Activated CD8-positive, alpha-beta memory T cell treated with anti-CD3 and anti-CD28 coated beads, Interleukin-2, amount 50 U/mL, for 4 hours (primary cell): ENCODE measurements at regions not wholly inside any gene's neighbourhood (a gene's known extent, or its start where the extent isn't known, plus 50 kb on each side); places are given as distances from the start of the nearest gene placed in this dataset.

Source experiments
- DNase-seq: peaks from one replicate; pipeline ENCODE4 v3.0.0-alpha.2; 2020

DNA sequence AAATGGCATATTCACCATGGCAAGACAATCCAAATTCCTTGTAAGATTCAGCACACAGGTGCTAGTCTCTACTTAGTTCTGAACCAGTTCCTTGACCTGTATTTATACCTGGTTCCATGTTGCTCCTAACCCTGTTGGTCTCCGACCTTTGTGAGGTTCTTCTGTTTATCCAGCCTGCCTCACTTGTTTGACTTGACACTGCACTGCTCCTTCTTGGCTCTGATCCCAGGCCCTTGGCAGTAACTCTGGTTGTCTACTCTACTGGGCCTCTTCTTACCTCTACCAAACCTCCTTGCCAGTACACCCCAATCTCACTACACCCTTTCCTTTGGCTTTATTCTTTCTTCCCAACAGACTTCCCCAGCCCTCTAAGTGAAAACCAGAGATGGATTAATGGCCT is 419.4 kb upstream of the USP24 start:
- DNase-seq = no peak

- no peak for DNase-seq
Measured at GRCh38 chr1:55632906-55633305, 417.7 kb upstream of the USP24 start.

DNA sequence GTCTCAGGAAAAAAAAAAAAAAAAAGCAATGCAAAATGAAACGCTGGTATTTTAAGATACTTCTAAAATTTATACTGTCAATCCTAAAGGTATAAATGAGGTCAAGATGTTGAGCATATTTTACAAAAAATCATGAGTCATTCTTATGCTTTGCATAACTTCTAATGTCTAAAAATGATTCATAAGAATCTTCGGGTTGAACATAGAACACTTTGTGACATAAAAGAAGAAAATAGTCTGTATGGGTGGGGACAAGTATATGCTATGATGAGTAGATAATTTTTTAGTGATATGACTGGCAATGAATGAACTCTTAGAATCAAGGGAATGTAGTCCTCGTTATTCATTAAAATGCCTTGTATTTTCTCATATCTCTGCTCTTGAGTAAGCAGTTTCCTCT is 416.9 kb upstream of the USP24 start:
- no peak for DNase-seq

GRCh38 chr1:55631509-55631908 is 416.3 kb upstream of the USP24 start:
- no peak for DNase-seq

GRCh38 chr1:55626326-55626725 is 411.2 kb upstream of the USP24 start:
- no peak for DNase-seq

DNA sequence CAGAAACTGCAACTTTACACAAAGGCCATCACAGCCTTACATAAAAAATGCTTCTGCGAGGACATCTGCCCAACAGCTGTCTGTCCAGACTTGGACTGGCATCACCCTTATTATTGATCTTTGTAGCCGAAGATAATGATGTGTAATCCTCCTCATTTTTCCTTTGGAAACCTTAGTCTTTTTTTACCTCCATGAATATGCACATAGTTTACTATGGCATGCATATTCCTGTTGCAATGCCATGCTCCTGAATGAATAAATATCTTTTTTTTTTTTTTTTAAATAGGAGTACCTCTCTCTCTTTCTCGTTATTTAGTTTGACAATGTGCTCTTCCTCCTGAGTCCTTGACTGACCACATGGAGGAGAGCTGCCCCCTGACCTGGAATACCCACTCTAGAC is 409.6 kb upstream of the USP24 start:
- DNase-seq = no peak

- no peak for DNase-seq
Measured at GRCh38 chr1:55623311-55623710, 408.1 kb upstream of the USP24 start.

DNA sequence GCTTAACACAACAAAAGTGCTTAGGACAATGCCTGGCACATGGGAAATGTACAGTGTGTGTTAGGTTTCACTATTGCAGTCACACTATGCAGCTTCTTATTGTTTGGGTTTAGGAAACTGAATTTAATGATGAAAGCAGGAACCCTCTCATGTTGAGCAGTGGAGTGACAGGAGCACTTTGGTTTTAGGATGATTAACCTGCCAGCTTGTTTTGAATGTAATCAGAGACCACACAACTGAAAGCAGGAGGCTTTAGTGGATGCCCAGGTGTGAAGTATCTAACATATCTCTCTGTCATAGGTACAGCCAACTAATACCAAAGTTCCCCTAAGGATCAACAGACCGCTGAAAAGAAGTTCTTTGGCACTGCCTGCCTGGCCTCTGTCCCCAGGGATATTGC is 406.9 kb upstream of the USP24 start:
- no peak for DNase-seq

DNA sequence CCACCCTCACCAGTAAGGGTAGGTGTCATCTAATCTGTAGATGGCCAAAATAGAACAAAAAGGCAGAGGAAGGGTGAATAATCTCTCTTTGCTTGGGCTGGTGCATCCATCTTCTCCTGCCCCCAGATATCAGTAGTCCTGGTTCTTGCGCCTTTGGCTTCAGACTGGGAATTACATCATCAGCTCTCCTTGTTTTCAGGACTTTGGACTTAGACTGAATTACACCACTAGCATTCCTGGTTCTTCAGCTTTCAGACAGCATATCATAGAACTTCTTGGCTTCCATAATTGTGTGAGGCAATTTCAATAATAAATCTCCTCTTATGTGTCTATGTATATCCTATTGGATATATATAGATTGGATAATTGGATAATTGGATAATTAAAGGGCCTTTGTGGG is 403.0 kb upstream of the USP24 start:
- DNase-seq = no peak

DNA sequence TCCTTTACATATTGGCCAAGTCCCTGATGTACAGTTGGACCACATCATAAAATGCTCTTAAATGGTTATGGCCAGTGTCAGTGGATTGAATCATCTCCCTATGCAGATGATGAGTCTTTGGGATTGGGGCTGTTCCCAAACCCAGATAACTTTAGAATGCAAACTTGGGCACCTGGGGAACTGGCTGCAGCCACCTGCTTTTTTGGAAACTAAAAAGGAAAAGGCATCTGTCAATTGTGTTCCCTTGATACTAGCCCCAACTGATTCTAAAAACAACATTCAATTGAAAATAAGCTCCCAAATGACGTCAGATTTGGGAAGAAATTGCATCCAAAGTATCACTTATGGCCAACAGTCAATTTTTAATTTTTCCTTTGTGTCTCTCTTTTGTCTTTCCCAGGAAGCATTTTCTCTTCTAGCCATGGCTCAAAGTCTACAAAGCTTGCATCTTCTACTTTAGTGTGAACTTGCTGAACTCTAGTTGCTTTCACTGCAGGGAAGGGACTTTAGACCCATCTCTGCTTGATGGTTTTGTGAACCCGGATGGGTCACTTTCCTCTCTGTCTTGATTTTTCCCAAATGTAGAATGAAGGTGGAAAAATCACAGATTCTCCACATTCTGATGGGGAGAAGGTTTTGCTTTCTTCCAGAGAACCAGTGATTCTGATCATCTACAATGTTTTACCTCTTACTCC is 402.3 kb upstream of the USP24 start:
- no peak for DNase-seq

DNA sequence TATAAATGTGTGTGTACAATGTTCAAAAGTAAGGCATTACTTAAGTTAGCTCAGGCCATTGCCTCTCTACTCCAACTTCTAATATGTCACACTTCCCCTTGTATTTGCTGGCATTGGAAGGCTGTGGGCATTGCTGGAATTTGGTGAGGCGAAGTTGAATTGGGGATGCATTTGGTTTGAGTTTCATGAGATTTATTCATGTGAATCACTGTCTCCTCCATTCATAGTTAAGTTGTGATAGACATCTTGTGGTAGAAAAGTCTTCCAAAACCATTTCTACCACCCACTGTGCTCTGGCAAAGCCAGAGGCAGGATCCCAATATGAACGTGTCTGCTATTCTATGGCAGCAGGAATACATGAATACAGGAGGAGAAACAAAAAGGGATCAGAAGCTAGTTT is 397.8 kb upstream of the USP24 start:
- no peak for DNase-seq

DNA sequence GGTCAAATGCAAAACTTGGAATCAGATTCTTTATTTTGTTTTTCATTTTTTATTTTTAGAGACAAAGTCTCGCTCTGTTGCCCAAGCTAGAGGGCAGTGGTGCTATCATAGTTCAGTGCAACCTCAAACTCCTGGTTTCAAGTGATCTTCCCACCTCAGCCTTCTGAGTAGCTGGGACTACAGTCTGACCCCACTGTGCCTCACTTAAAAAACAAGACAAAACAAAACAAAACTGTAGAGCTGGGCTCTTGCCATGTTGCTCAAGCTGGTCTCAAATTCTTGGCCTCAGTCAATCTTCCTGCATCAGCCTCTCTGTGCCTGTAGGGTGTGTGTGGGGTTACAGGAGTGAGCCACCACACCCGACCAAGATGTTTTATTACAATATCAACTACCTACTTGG is 396.0 kb upstream of the USP24 start:
- no peak for DNase-seq

DNA sequence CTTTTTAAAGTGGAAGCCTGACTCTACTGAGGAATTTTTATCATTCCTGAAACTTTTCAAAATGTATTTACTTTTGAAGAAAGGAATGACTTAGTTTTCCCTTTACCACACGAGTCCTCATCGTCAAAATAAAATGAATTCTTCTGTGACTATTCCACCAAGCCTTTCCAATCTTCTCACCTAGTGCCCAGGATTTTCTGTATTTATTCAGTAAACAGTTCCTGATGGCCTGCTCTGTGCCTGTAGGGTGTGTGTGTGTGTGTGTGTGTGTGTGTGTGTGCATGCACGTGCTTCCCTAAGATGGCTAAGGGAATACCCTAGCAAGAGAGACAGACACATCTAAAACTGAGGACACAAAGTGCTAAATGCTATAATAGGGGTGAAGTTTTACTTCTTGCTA is 395.0 kb upstream of the USP24 start:
- DNase-seq = no peak

- DNase-seq = no peak
Measured at GRCh38 chr1:55609630-55610029, 394.5 kb upstream of the USP24 start.

DNA sequence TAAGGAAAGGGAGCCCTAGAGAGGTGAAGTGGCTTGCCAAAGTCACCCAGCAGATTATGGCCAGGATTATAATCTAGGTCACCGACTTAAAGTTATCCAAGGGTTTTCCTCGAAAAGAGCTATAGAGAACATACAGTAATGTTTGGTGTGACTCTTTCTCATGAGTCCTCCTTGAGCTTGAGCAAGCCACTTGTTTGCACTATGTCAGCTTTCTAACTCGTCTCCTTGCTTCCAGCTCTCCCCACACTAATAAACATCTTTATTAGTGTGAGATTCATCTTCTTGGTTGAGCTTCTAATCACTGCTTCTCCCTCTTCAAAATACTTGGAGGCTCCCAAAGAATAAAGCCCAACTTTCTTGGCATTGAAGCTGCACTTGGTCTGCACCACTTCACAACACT is 390.0 kb upstream of the USP24 start:
- DNase-seq = no peak

GRCh38 chr1:55604749-55605148 is 389.6 kb upstream of the USP24 start:
- DNase-seq = no peak

GRCh38 chr1:55604179-55604578 is 389.0 kb upstream of the USP24 start:
- DNase-seq = no peak

- DNase-seq = no peak
Measured at GRCh38 chr1:55600242-55600641, 385.1 kb upstream of the USP24 start.

DNA sequence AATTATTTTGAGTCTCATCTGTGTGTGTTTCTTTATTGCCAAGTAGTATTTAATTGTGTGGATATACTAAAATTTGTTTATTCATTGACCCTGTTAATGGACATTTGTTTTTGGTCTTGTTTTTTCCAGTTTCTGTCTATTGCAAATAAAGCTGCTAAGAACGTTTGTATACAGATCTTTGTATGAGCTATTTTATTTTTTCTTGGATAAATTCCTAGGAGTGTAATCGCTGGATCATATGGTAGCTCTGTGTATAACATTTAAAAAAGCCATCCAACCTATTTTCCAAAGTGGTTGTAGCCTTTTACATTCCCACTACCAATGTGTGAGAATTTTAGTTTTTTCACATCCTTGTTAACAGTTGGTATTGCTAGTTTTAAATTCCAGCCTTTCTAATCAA is 382.7 kb upstream of the USP24 start:
- no peak for DNase-seq

DNA sequence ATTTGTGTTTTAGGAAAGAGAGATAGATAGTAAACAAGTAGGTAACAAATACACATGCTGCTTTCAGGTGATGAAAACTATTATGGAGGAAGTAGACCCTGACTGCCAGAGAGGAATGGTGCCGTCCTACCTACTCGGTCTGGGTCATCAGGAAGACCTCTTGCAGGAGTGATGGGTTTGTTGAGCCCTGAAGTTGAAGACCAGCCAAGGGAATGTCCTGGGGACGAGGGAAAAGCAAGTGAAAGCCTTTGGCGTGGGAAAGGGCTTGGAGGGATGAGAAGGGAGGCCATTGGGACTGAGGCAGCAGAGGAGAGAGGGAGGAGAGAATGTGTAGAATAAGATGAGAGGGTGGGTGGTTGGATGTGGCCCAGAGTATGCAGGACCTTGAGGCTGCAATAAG is 379.5 kb upstream of the USP24 start:
- no peak for DNase-seq

DNA sequence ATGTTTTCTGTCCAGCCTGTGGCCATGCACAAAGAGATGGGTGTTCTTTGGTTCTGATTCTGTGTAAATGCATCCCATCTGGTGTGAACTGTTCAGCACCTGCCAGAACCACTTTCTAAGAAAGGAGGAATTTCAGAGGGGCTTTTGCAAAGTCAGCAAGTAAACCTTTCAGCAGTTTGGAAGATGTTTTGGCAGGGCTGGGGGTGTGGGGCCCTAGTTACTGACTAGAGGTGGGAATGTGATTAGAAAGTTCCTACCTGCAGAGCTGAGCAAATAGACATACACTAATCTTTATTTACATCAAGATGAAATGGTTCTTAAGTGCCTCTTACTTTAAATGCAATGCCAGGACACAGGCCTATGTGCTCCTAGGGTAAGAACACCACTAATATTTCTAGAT is 378.1 kb upstream of the USP24 start:
- no peak for DNase-seq

- no peak for DNase-seq
Measured at GRCh38 chr1:55592122-55592521, 377.0 kb upstream of the USP24 start.

GRCh38 chr1:55589671-55590297 is 374.6 kb upstream of the USP24 start:
- no peak for DNase-seq

- no peak for DNase-seq
Measured at GRCh38 chr1:55588309-55588708, 373.1 kb upstream of the USP24 start.

- DNase-seq = no peak
Measured at GRCh38 chr1:55586771-55587170, 371.6 kb upstream of the USP24 start.
